ENCODE measurements at regions not wholly inside any gene's neighbourhood (a gene's known extent, or its start where the extent isn't known, plus 50 kb on each side); places are given as distances from the start of the nearest gene placed in this dataset.

DNA sequence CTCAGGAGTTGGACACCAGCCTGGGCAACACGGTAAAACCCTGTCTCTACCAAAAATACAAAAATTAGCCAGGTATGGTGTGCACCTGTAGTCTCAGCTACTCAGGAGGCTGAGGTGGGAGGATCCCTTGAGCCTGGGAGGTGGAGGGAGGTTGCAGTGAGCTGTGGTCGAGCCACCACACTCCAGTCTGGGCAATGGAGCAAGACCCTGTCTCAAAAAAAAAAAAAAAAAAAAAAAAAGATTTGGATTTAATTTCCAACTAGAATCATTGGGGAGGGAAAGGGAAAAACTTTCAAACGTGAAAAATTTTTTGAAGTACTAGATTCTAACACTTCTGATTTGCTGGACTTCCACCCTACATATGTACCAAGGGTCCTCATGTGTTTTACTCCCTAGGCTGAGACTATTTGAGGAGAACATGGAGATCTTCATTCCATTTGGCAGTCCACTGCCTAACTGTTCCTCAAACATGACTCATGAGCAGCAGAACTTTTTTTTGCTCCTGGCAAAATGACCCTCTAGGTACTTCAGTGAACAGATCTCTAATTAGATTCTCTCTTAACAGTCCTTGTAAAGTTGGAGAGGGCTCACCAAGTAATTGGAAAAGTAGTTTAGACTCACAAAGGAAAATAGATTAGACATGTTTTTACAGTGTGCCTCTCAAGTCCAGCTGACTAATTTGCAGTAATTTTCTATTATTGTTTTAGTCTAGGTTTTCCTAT is 267.6 kb downstream of the METTL4 start:
- H3K27ac ChIP-seq, result peak overlapping the region; percentile 86
- DNase-seq (ENCODE audit: low read depth, low spot score), result peak; percentile 6

DNA sequence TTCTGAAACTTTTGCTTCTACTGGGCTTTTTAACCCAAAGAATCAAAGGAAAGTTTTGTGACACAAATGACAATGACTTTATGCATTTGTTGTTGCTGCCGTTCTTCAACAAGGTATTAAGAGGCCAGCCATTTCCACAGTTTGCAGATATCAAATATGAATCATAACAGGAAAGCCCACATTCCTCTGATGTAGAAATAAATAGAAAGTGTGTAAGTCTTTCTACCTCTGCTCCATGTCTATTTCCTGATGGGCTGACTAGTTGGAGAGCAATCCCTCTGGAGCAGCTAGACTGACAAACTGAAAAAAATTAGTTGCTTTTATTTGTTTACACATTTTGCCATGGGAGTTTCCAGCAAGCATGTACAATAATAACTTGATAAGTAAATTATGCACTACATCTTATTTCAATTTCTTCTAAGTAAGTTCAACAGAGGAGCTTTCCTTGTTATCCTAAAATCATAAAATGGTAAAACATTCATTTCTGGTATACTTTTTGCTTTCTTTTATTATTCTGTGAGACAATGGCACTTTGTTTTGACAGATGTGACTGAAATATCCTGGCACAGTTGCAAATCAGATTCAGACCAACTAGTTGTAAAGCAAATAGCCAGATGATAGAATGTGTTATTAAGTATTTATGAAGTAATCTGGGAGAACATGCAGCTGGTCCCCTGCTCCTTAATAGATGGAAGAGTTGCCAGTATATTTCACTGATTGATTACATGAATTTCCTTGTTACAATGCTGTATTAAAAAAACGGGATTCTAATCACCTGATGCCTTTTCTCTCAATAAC is 266.7 kb downstream of the METTL4 start:
- peak overlapping the region; percentile 86 for H3K27ac ChIP-seq
- peak; percentile 49 for DNase-seq (ENCODE audit: low read depth, low spot score)

DNA sequence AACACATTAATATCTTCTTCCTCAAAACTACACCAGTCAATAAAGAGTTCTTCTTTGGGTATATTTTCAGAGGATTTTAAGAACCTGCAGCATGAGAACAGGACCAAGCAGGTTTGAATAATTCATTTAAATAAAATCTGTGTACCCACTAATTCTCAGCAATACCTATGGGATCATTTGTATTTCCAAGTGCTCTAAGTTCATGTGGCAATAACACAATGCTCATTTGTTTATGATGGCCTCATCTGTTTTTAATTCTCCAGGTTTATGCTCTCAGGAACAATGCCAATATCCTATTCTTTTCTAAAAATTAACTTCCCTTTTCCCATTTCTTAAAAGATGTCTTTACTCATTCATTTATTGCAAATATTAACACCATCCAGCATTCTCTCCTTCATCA is 264.7 kb downstream of the METTL4 start:
- no peak for DNase-seq (ENCODE audit: low read depth, low spot score)
- no peak overlapping the region for H3K27ac ChIP-seq

DNA sequence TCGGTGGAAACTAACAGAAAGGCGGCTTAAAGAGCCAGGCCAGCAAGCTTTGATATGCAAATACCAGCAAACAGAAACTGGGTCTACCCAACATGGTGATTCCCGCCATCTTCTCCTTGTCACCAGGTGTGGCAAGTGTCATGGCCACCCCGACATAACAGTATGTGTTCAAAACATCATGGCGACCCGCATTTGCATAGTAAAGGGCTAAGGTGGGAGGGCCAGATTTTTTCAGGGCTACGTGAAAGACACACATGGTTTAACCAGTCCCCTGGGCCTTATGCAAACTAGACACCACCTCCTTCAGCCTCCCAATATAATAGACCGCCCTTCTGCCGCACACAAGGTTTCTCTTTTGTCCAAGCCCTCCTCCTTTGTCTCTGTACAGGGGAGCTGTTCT is 260.4 kb downstream of the METTL4 start:
- DNase-seq (ENCODE audit: low read depth, low spot score), result no peak
- H3K27ac ChIP-seq, result no peak overlapping the region

DNA sequence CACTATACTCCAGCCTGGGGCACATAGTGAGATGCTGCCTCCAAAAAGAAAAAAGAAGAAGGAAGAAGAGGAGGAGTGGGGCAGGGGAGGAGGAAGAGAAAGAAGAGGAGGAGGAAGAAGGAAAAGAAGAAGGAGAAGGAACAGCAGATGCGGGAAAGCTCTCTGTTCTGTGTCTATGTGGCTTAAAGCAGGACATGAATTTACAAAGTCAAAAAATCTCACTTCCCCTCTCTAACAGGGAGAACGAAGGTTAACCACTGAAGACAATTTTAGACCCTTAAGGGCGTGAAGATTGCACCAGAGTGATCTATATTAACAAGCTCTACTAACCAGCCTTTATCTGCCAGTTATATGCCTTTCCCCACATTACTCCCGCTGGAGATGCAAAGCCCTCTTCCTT is 258.9 kb downstream of the METTL4 start:
- DNase-seq (ENCODE audit: low read depth, low spot score), result no peak
- H3K27ac ChIP-seq, result no peak overlapping the region

DNA sequence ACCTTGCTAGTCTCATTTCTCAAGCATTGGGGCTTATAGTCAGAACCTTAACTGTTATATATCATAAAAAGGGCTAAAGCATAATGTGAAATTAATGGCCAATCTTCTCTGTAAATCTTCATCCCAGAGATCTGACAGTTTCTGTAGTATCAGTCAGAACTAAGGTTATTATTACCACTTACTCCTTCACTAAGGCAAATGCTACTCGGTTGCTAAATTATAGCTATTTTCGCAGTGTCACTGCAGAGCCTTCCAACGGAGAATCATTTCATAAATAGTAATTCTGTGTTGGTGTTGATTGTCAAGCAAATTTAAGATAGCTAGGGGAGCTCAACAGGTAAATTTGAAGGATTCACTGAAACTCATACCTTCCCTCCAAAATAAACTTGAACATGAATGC is 258.0 kb downstream of the METTL4 start:
- H3K27ac ChIP-seq, result no peak overlapping the region
- DNase-seq (ENCODE audit: low read depth, low spot score), result no peak

DNA sequence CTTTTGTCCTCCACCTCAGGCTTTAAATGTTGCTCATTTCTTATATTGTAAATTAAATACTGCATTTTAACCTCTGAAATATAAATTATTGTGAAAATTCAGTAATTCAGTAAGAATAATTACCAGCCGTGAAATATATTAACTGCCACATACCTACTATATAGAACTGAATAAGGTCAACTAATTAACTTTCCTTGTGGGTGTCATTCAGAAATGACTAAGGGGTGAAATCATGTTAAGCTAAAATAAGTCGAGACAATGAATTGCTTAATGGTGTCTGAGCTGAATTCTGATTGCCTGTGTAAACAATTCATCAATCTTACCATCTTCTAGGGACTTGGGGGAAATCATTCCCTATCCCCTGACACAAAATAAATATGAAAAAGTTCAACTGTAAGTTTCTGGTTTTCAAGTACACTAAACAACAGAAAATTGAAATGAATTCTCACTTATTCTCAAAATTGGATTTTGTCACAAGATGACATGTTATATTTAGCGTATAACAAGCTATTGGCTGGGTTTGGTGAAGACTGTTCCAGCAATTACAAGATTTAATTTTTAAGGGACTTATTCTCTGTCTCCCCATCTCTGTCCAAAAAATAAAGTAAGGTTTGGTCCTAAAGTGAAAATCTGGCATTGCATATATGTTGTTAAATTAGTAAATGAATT is 255.1 kb downstream of the METTL4 start:
- no peak overlapping the region for H3K27ac ChIP-seq
- no peak for DNase-seq (ENCODE audit: low read depth, low spot score)

DNA sequence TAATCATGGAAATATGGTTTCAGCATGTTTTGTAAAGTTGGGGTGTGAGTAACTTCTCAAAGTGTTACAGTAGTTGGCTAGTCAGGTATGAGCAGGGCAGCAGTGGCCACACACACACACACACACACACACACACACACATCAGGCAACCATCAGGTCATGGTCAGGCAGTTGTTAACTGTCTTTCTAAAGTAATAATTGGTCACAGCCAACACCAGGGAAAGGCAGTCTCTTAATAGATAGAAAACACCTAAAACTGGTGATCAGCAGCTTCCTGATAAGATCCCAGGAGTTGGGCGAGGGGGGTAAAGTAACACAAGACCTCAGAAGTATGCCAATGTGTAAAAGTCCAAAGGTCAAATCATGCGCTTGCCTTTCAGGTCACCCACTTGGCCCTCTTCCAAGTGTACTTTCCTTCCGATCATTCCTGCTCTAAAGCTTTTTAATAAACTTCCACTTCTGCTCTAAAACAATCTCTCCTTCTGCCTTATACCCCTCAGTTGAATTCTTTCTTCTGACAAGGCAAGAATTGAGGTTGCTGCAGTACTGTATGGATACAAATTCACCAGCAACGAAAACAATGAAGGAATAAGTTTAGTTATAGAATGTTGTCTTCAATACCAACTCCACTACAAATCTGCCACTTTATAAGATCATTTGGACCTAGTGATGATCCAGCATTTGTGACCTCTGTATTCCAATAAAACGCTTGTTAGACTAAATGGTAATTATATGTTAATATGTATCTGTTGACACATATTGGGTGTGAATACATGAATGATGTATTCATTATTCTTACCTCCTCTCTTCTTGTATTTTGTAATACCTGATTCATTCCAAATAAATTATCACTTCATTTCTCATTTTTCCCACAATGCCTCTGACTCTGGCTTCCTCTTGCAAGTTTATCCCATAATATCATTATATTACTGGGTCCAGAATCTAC is 254.3 kb downstream of the METTL4 start:
- DNase-seq (ENCODE audit: low read depth, low spot score), result no peak
- H3K27ac ChIP-seq, result no peak overlapping the region

DNA sequence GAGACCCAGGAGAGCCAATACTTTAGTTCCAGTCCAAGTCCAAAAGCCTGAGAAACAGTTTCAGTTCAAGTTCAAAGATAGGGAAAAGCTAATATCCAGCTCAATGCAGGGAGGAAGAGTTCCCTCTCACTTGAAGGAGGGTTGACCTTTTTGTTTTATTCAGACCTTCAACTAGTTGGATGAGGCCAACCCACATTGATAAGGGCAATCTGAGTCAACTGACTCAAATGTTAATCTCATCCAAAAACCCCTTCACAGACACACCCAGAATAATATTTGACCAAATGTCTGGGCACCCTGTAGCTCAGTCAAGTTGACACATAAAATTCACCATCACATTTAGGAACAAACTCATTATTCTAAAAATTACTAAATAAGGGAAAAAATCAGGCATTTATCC is 246.8 kb downstream of the METTL4 start:
- no peak for DNase-seq (ENCODE audit: low read depth, low spot score)
- H3K27ac ChIP-seq, result no peak overlapping the region

DNA sequence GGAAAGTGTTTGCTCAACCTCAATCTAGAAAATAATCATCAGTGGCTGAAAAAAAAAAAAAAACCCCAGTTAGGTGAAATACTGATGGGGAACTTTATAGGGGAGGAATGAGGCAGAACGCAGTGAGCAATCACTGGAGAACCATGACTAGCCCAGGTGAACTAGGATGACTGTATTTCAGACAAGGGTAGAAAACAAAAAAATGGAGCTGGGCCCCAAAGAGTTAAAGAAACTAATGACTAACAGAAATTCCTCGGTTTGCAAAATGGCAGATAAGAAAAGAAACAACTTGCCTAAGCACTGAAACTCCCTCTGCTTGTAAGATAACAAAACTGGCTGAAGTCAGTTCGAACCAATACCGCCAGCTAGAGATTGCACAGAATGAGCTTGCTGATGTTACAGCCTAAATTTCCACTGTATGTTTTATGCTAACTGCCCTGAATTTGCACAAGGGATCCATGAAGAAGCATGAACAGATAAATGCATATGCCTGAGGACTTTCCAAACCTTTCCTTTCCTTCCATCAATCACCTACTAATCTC is 245.9 kb downstream of the METTL4 start:
- peak overlapping the region; percentile 32 for H3K27ac ChIP-seq
- peak; percentile 63 for DNase-seq (ENCODE audit: low read depth, low spot score)

DNA sequence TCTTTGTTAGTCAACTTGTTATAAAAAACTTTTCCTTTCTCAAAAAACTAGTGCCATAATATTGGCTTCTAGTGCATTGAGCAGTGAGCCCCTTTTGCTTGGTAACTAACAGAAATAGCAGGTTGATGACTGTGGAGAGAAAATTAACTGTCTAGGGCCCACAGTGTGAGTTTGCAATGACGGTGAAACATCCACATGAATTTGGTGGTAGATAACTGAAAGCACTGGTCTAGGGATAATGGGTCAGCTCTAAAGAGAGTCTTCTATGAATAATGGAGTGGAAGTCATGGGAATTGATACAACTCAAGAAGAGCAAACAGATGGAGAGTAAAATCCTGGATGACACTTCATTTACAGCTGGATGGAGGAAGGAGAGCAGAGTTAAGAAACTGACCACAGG is 245.4 kb downstream of the METTL4 start:
- H3K27ac ChIP-seq, result peak overlapping the region; percentile 32
- DNase-seq (ENCODE audit: low read depth, low spot score), result no peak

DNA sequence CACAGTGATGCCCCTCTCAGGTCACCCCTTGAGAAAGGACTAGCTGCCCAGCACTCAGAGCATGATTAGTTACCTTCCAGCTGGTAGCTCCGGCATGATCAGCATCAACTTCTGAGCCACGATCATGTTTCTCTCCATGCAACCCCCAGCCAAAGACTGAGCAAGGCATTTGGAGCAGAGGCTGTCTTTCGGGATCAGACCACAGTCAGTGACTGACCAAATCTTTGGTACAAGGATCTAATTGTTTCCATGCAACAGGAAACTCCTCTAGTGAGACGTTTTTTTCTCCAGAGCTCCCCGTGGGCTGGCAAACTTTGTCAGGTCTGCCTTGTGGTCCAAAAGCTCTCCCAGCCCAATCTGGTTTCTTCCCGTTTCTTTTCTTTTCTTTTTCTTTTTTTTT is 244.3 kb downstream of the METTL4 start:
- H3K27ac ChIP-seq, result no peak overlapping the region
- DNase-seq (ENCODE audit: low read depth, low spot score), result no peak

DNA sequence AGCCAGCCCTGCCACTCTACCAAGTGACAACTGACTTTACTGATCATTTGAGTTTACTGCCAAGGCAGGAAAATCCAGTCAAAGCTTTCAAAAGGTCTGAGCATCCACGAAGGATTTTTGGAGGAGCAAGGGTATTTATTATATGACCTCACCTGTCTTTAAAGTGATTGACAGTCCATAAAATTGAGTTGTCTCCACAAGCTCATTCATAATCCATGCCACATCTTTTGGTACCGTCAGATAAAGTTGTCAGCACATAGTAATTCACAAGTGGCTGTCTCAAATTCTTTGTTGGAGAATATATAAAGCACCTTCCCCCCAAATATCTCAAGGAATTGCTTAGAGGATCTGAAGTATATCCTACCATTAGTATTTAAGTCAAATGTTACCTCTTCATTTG is 240.5 kb downstream of the METTL4 start:
- DNase-seq (ENCODE audit: low read depth, low spot score), result no peak
- no peak overlapping the region for H3K27ac ChIP-seq

DNA sequence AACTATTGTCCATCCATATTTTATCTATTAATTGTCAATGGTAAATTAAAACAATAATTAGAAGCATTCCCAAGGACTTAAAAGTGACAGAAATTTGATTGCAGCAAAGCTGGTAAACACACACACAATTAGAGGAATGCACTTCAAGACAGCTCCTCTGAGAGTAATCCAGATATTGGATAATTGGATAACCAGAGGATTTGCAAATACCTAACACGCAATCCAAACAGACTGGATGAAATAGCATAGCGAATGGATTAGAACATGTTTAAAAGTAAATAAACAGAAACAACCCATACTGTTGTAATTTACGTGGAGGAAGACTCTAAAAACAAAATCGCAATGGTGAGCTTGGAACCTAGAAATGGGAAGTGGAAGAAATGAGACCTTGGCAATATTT is 239.8 kb downstream of the METTL4 start:
- H3K27ac ChIP-seq, result no peak overlapping the region
- DNase-seq (ENCODE audit: low read depth, low spot score), result no peak

DNA sequence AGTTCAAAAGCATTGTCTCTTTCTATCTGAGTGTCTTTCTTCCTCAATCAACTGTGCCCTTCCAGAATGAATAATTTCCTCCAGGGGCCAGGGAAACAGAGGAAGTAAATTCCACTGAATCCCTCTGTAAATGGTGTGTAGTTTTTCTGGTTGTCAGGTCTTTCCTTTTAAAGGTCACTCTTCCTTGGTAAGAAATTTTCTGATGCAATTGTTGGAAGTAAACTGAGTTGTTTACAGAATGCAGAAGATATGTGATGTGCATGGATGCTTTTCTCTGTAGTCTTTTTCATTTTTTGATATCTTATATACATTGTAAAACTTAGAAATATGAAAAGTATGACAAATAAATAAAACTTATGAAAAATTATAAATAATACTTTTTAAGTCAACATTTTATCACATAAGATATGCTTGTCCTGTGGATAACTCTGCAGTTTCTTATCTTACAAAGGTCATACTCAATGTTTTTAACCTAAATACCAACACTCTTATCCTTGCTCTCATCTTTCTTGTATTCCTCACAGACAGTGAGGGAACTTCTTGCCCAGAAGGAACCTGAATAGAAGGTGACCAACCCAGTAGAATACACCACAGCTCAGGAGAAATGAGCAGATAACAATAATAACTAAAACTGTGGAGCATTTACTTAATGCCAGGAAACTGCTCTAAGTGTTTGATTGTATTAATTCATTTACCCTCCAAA is 234.5 kb downstream of the METTL4 start:
- no peak for DNase-seq (ENCODE audit: low read depth, low spot score)
- H3K27ac ChIP-seq, result no peak overlapping the region

DNA sequence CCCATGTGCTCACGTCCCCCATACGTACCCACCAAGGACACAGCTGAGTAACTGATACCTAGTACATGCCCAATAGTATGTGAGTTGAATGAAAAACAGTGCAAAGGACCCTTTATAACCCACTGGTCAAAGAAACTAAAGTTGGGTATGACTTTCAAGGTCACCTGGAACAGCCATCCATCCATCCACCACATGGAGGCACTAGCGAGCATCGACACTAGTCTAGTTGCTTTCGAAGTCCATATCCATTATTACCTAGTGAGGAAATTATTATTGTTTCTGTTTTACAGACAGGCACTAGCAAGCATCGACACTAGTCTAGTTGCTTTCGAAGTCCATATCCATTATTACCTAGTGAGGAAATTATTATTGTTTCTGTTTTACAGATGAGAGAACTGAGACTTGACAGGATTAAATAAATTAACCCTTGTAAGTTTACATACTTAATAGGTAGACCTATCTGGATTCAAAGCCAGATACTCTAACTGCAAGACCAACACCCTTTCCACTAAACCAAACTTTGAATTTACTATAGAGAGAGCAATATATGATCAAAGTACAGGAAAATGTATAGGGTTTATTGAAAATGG is 233.7 kb downstream of the METTL4 start:
- H3K27ac ChIP-seq, result no peak overlapping the region
- no peak for DNase-seq (ENCODE audit: low read depth, low spot score)

DNA sequence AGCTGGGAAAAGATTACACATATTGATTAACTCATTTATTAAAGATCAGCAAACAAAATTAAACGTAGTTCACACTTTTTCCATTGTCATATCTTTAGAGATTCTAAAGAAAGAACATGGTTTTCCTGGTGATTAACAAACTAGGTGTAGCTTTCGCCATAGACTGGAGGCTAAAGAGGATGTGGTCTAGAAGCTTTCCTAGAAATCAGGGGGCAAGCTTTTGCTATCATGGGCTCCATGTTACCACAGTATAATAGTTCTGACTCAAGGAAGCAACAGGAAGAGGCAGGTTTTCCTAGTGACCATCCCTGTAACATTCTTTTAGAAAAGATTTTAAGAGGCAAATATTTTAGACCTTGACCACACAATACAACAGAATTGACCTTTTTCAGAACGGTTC is 232.7 kb downstream of the METTL4 start:
- DNase-seq (ENCODE audit: low read depth, low spot score), result no peak
- H3K27ac ChIP-seq, result no peak overlapping the region

DNA sequence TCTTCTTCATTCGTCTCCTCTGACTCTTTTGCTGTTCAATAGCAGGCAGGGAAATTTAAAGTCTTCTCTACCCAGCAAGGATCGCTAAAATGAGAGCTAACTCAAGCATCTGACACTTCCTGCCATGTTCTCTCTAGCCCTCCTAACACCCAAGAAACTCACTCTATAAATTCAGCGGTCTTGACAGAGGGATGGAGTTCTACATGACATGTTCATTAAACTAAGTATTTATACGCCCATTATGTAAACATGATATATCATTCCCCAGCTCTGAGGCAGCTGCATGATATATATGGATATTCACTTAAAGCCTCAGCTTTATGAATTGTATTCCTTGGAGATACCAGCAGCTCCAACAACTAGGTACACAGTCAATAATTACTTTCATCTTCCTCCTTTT is 231.0 kb downstream of the METTL4 start:
- no peak for DNase-seq (ENCODE audit: low read depth, low spot score)
- H3K27ac ChIP-seq, result no peak overlapping the region

DNA sequence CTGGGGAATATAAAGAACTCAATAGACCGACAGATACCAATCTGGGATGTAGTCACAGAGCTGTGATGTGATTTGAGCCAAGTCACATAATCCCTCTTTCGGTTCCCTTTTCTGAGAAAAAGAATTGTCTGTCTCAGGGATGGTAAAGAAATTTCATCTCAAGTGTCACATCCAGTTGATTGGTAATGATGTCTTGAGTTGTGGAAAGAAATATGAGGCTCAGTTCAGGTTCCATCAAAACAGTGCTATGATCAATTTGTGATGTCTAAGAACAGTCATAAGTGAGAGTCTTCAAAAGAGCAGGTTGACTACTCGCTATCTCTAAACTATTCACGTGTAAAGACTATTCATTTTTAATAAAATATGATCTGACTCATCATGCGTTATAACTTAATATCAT is 223.3 kb downstream of the METTL4 start:
- no peak for DNase-seq (ENCODE audit: low read depth, low spot score)
- no peak overlapping the region for H3K27ac ChIP-seq

Measured in epithelial cell of prostate (primary cell).